ENCODE measurements at regions not wholly inside any gene's neighbourhood (a gene's known extent, or its start where the extent isn't known, plus 50 kb on each side); places are given as distances from the start of the nearest gene placed in this dataset.
A peak's percentile ranks its signal among the peaks of the same experiment; 100 is the strongest.

- no peak for FAIRE-seq
These were observed 400.2 kb upstream of the GOLIM4 start for GRCh38 chr3:168495932-168496331.

GRCh38 chr3:168495270-168495669 is 399.5 kb upstream of the GOLIM4 start:
- FAIRE-seq: no peak

GRCh38 chr3:168493412-168494205 is 397.9 kb upstream of the GOLIM4 start:
- FAIRE-seq: no peak

GRCh38 chr3:168490981-168491380 is 395.3 kb upstream of the GOLIM4 start:
- no peak for FAIRE-seq

- no peak for FAIRE-seq
These were observed 393.6 kb upstream of the GOLIM4 start for GRCh38 chr3:168489301-168489700.

DNA sequence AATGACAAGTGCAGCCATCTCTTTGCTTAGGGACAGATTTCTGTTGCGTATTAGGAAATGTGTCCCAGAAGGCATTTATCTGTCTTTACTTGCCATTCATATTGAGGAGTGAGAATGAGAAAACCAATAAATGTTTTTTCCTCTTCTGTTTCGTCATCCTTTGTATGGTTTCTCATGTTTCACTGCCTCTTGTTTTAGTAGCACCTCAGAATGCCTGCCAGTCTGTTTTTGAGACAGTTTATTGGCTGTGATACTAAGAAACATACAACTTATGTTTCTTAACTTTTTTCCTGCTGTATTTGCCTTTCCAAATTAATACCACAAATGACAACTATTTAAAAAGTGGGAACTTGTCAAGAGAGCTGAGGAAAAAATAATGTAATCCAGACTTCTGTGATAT is 390.2 kb upstream of the GOLIM4 start:
- no peak for FAIRE-seq

- FAIRE-seq: no peak
These were observed 380.7 kb upstream of the GOLIM4 start for GRCh38 chr3:168476360-168476980.

- no peak for FAIRE-seq
These were observed 380.0 kb upstream of the GOLIM4 start for GRCh38 chr3:168475704-168476103.

DNA sequence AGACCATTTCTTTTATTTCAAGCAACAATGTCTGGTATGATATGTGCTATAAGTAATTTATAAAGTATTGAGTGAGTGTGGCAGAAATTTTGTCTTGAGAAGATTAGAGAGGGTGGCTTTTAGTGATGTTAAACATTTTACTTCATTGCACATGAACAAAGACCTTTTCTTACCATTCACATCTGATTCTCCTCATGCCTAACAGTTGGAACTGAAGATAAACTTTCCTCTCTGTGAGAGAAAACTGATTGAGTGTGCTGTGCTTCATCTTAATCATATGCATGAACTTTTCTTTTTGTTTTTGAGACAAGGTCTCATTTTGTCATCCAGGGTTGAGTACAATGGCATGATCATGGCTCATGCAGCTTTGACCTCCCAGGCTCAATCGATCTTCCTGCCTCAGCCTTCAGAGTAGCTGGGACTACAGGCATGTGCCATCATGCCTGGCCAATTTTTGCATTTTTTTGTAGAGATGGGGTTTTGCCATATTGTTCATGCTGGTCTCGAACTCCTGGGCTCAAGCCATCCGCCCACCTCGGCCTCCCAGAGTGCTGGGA is 377.7 kb upstream of the GOLIM4 start:
- no peak for FAIRE-seq

GRCh38 chr3:168472783-168473182 is 377.1 kb upstream of the GOLIM4 start:
- FAIRE-seq: no peak

GRCh38 chr3:168470380-168470779 is 374.7 kb upstream of the GOLIM4 start:
- FAIRE-seq: no peak

- no peak for FAIRE-seq
These were observed 373.7 kb upstream of the GOLIM4 start for GRCh38 chr3:168469436-168469835.

DNA sequence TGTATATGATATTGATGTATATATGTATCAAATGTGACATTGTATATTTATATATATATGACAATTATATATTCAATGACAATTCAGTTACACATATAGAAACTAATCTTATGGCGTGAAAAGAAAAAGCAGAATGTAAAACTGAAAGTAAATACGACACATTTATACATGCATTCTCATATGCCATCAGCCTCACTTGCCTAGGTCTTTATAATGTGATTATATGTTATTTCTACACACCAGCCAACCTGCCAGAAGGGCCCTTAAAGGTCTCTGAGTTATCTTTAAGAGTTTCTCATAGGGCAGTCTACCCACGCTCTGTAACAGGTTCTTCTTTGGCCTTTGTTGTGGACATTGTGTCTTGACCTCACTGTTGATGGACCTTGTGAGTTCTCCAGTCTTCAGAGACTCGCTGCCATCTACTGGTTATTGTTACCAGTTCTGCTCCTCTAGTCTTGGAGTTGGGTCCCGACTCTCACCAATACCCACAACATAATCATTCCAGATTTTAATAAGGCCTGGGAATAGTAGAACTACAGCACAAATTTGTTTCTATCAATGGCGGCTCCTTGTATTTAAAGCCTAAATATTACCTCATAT is 371.5 kb upstream of the GOLIM4 start:
- FAIRE-seq: no peak

GRCh38 chr3:168461793-168462192 is 366.1 kb upstream of the GOLIM4 start:
- FAIRE-seq: no peak

DNA sequence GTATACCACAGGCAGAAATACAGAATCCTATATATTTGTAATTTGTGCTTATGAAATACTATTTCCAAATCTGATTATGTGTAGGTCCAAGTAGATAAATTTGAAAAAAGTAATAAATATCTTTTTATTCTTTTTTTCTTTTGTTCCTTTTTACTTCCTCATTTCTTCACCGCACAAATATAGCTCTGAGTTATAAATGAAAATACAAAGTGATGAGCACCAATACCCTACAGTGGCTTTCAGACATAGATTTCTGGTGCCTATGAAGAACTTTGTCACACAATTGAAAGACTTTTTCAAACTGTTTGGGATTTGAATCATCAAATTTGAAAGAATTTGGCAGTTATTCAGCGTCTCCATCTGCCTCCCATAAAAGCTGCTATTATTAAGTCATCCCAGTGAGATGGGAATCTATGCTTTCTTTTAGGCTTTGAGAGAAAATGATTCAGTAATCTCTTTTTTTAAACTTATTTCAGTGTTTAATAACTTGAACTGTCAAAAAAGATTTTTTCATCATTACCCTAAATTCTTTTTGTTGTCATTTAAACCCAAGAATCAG is 363.6 kb upstream of the GOLIM4 start:
- FAIRE-seq: no peak

DNA sequence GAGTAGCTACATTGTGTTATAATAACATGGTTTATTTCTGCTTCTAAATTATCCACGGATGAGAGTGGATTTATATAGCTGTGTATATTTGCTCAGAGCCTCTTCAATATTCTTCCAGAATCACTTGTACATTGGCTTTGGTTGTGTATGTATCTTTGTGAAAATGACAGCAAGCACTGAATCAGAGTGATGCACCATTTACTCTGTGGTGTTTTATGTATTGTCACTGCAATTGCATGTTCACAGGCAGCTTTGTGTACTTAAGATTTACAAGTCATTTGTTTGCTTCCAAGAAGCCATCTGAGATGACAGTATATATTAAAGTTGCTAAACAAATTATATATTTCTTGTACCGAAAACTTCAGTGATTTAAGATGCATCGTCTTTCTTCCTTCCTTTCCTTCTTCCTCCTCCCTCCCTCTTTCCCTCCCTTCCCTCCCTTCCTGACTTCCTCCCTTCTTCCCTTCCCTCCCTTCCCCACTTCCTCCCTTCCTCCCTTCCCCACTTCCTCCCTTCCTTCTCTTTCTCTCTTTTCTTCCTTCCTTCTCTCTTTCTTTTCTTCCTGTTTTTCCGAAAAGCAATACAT is 362.3 kb upstream of the GOLIM4 start:
- no peak for FAIRE-seq

GRCh38 chr3:168455814-168456213 is 360.1 kb upstream of the GOLIM4 start:
- no peak for FAIRE-seq

DNA sequence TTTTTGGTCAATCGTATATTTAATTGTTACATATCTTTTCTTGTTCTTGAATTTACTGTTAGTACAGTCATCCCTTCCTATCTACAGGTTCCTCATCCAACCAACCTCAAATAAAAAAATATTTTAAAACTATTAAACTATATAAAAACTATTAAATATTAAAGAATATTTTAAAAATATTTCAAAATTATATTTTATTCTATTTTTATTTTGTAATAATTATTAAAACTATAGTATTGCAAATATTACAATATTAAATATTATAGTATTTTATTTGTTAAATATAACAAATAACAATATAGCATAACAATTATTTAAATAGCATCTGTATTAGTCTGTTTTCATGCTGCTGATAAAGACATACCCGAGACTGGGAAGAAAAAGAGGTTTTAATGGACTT is 357.9 kb upstream of the GOLIM4 start:
- FAIRE-seq: peak; percentile 97

- no peak for FAIRE-seq
These were observed 348.2 kb upstream of the GOLIM4 start for GRCh38 chr3:168443965-168444364.

DNA sequence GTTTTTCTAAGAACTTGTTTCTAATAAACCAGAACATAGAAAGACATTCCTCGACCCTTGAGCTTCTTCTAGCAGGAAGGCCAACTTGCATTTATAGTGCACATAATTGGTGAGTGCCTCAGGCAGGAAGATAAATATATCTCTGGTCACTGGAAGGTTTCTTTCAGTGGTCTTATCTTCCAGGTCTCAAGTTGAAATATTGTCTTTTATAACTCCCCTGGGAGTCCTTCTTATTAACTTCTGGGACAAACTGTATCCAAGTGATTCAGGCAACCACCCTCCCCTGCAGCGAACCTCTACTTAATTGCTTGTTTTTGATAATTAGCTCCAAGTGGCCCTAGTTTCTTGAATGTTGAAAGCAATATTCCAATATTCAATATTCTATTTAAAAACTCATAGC is 346.8 kb upstream of the GOLIM4 start:
- FAIRE-seq: no peak

- no peak for FAIRE-seq
These were observed 340.6 kb upstream of the GOLIM4 start for GRCh38 chr3:168436245-168436724.

- no peak for FAIRE-seq
These were observed 335.8 kb upstream of the GOLIM4 start for GRCh38 chr3:168431491-168431890.

DNA sequence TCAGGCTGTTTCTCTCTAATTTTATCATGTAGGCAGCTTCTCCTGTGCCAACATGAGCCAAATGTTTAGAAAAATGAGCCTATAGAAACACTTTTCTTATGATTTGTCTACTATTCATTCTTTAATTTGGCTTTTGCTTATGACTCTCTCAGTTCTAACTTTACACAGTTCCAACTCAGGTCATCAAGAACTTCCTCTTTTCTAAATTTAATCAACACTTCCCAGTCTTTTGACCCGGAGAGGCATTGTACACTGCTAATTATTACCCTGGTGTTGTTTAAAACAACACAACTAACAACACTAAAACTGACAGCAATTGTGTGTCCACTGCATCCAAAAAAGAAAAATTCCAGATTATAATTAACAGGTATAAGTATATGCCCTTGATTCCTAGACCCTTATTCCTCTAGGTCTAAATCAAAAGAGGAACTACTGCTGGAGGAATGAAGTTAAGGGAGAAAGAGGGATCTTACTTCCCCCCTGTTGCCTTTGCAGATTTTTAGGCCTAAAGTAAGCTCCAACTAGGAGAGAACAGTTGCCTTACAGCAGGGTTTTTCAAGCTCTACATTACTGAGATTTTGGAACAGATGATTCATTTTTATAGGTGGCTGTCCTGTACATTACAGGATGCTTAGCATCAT is 332.2 kb upstream of the GOLIM4 start:
- no peak for FAIRE-seq

Data from A204.1 (cell line).